Uterus (tissue), 2 donors: ENCODE measurements at regions not wholly inside any gene's neighbourhood (a gene's known extent, or its start where the extent isn't known, plus 50 kb on each side); places are given as distances from the start of the nearest gene placed in this dataset.

Source experiments
- CTCF ChIP-seq, 4 experiments: fragments of 200-600 bp in 2 of 4; fragments of 450-650 bp in 2 of 4; sonication (generic) in 2 of 4; IDR thresholded peaks; one replicate each; pipeline ENCODE4 v1.5.1; 2016 to 2019; ENCODE audit warnings: antibody characterized with exemption in 4 of 4, mild to moderate bottlenecking in 2 of 4, moderate library complexity in 1 of 4
- POLR2A ChIP-seq, 2 donors: fragments of 450-650 bp; IDR thresholded peaks; one replicate each; pipeline ENCODE4 v1.6.1; 2016; ENCODE audit warnings: antibody characterized with exemption in 2 of 2, mild to moderate bottlenecking in 1 of 2, moderate library complexity in 1 of 2

GRCh38 chr13:85541476-85541875 lies 257.7 kb downstream of the SLITRK6 start:
- no peak for TF ChIP-seq CTCF (IDR thresholded peaks at IDR 0.05)
- no peak for TF ChIP-seq POLR2A (IDR thresholded peaks at IDR 0.05)
